CD4-positive, alpha-beta T cell treated with Interleukin-17A for 4 hours (primary cell): ENCODE measurements at regions not wholly inside any gene's neighbourhood (a gene's known extent, or its start where the extent isn't known, plus 50 kb on each side); places are given as distances from the start of the nearest gene placed in this dataset.
"Not testable (repeated sequence)": the region's sequence is repeated elsewhere in the genome, so short reads cannot be mapped to it uniquely, and the experiment has no call there.

ENCODE experiments used
- DNase-seq: peaks from one replicate; pipeline ENCODE4 v3.0.0-alpha.2; 2020; ENCODE audit warnings: mixed read lengths

GRCh38 chr20:29566901-29567635 lies 1690.4 kb upstream of the DEFB115 start:
- DNase-seq = not testable (repeated sequence)

- not testable (repeated sequence) for DNase-seq
These were observed 1689.8 kb upstream of the DEFB115 start for GRCh38 chr20:29567671-29568070.

DNA sequence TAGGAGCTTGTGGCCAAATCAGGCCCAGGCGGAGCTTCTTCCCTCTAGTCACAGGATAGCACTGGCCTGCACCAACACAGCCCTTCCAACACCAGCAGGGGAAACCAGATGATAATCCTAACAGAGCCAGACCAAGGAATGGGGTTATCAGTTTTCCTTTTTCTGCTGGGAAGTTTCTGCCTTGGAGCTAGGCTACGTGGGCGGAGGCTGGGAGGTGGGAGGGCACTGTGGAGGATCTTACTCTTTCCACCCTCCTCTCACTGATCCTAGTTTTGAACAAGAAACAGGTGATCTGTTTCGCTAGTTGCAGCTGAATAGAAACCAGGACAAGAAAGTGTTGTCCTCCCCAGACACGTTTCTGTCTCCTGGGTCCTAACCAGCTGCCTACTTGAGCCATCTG lies 1687.3 kb upstream of the DEFB115 start:
- not testable (repeated sequence) for DNase-seq

- DNase-seq = not testable (repeated sequence)
These were observed 1667.9 kb upstream of the DEFB115 start for GRCh38 chr20:29589530-29589929.

- DNase-seq = not testable (repeated sequence)
These were observed 1653.3 kb upstream of the DEFB115 start for GRCh38 chr20:29604163-29604562.

GRCh38 chr20:29606171-29606570 lies 1651.3 kb upstream of the DEFB115 start:
- not testable (repeated sequence) for DNase-seq

DNA sequence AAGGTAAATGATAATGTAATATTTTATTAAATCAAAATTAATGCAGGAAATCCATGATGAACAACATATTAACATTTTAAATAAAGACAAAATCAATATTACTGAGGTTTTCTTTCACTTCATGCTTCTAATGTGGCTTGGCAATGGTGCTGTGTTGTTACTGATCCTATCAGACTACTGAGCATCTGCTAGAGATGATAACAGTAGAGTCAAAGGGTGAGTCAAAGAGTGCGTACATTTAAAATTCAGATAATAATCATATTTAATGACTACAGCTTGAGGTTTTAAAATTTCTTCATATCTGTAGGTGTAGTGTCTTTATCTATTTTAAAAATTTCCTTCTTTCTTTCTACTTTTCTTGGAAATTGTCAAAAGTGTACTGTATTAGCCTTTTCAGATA lies 1628.1 kb upstream of the DEFB115 start:
- DNase-seq = not testable (repeated sequence)
